Neural progenitor cell (in vitro differentiated cells): ENCODE measurements at regions not wholly inside any gene's neighbourhood (a gene's known extent, or its start where the extent isn't known, plus 50 kb on each side); places are given as distances from the start of the nearest gene placed in this dataset.

Source experiments
- CTCF ChIP-seq: fragments of 200-600 bp; sonication (generic); IDR thresholded peaks from 2 replicates; pipeline ENCODE4 v1.5.1; 2017; ENCODE audit warnings: antibody characterized with exemption, mild to moderate bottlenecking
- EZH2 ChIP-seq: fragments of 200-600 bp; sonication (generic); IDR thresholded peaks from 2 replicates; pipeline ENCODE4 v1.6.1; 2017; ENCODE audit warnings: antibody characterized with exemption, mild to moderate bottlenecking, moderate library complexity
- EZH2phosphoT487 ChIP-seq: fragments of 200-600 bp; sonication (generic); IDR thresholded peaks from 2 replicates; pipeline ENCODE4 v1.6.1; 2017; ENCODE audit warnings: antibody characterized with exemption

GRCh38 chr2:18169121-18169892, 290.8 kb downstream of the KCNS3 start:
- TF ChIP-seq CTCF (no peak), EZH2phosphoT487 (no peak), EZH2 (no peak)
